ENCODE measurements at regions not wholly inside any gene's neighbourhood (a gene's known extent, or its start where the extent isn't known, plus 50 kb on each side); places are given as distances from the start of the nearest gene placed in this dataset.

DNA sequence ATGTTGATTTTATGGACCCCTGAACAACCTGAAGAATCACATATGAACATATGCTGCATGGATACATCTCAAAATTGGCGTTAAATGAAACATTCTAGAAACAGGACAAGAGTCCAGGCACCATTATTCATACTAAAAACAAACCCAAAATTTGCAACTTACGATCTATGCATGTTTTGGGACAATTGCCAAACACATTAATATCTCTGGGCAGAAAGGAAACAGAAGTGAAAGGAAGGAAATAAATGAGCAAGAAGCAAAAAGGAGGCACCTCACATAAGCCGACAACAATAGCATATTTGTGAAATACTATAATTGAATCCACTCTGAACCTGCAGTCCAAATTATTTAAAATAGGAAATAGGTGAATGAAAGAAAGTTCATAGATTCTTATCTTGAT lies 1505.3 kb downstream of the AACS start:
- DNase-seq (ENCODE audit: low read depth in 2 of 2) = no peak

GRCh38 chr12:126572170-126572569 lies 1506.9 kb downstream of the AACS start:
- DNase-seq (ENCODE audit: low read depth in 2 of 2) = no peak

GRCh38 chr12:126581655-126582054 lies 1516.4 kb downstream of the AACS start:
- DNase-seq (ENCODE audit: low read depth in 2 of 2) = no peak

DNA sequence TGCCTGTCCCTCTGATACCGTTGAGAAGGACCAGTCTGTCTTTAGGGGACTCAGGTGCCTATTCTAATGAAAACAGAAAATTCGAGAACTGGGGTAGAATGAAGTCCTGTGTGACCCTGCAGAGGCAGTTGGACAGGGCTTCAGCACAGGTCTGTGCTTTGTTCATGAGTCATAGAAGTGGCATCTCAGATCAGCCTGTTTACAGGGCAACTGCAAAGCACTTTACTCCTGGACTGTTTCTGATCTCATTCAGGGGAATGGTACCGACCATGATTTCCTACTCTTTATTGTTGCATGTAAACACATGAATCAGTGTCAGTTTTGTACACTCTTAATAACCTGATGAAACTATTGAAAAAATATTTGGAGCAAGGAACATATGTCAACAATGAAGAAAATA lies 1517.0 kb downstream of the AACS start:
- no peak for DNase-seq (ENCODE audit: low read depth in 2 of 2)

DNA sequence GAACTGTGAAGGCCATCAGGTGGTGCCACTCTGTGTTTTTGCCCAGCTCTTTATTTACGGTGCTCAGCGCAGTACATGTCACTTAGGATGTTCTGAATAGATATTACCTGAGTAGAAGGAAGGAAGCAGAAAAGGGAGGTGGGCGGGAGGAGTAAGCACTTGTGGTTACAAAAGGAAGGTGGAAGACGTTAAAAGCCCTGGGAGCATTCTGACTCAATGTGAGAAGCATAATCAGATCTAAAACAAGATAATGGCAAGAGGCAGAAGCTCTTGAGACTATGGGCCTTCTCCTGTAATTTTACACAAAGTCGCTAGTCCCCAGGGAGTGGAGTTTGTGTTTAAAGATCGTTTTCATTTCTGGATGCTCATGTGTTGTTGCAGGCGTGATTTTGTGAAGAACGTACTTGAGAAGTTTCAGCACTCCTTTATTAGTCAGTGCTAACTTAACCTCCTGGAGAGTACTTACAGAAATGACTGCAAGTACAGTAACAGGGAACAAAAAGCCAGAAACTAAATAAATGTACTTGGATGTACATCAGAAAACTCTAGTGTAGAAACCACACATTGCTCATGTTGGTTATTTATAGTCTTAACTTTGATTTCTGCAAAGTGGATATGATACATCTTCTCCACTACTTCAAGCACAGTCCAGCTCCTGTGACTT lies 1523.5 kb downstream of the AACS start:
- peak in 1 of 2 donors; percentile 6 for DNase-seq (ENCODE audit: low read depth in 2 of 2)

DNA sequence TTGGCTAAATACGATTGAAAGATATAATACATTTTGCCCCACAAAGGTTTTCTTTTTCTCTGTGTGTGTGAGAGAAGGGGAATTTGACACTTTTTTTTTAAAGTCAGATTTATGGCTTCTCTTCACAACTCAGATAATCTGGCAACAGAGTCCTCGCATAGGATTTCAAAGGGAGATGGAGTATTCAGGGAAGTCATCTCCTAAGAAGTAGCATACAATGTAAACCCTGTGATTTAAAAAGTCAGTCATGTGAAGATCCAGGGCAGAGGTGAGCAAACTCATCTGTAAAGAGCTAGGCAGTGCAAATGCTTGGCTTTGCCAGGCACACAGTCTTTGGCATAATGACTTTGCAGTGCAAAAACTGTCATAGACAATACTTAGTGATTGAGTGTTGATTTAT lies 1526.3 kb downstream of the AACS start:
- no peak for DNase-seq (ENCODE audit: low read depth in 2 of 2)

- no peak for DNase-seq (ENCODE audit: low read depth in 2 of 2)
Observed at GRCh38 chr12:126601184-126602170, 1536.2 kb downstream of the AACS start.

DNA sequence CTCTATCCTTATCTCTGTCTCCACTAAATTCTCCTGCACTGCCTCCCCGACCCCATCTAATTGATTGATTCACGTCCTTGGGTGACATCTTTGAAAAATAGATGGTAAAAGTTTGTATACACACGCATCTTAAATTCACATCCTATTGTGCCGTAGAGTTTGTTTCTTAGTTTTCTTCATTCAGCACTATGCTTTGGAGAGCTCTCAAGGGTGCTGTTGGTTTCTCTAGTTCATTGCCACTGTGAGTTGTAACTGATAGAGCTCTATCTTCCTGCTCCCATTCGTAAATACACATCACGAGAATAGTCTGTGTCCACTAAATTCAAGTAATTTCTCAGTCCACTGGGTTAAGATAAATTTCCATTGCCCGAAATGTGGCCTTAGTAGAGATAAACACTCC lies 1537.4 kb downstream of the AACS start:
- no peak for DNase-seq (ENCODE audit: low read depth in 2 of 2)

DNA sequence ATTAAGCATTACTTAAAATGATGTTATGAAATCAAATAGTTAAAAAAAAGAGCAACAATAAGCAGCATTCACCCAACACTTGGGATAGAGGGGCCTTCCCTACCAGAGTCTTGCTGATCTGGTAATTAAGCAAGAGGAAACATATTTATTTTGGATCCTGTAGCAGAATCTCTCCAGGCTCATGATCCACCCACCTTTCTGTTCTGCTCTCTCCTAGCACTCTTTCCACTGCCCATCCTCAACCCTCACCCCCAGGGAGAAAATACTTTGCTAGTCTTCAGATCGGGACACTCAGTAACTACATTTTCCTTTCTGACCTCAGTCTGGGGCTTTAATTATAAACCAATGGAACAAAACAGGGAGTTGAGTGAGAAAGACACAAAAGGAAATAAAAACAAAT lies 1541.9 kb downstream of the AACS start:
- DNase-seq (ENCODE audit: low read depth in 2 of 2) = no peak

- no peak for DNase-seq (ENCODE audit: low read depth in 2 of 2)
Observed at GRCh38 chr12:126607867-126608266, 1542.6 kb downstream of the AACS start.

GRCh38 chr12:126608607-126609175 lies 1543.5 kb downstream of the AACS start:
- DNase-seq (ENCODE audit: low read depth in 2 of 2) = no peak

GRCh38 chr12:126616441-126616840 lies 1551.2 kb downstream of the AACS start:
- DNase-seq (ENCODE audit: low read depth in 2 of 2) = no peak

DNA sequence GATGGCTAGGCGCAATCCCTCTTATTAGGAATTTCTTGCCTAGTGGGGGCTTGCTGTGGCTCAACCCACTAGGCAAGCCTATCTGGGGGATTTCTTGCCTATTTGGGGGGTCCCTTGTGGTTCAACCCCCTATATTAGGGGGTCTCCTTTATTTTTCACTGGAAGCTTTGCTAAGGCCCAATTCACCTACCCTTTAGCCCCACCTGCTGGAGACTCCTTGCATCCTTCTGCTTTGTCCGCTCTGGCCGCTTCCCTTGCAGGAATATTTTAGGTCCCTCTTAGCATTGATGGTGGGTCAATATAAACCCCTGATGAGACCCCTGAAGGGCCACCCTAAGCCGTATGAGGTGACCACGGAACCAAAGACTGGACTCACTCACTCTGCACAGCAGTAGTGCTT lies 1552.1 kb downstream of the AACS start:
- no peak for DNase-seq (ENCODE audit: low read depth in 2 of 2)

DNA sequence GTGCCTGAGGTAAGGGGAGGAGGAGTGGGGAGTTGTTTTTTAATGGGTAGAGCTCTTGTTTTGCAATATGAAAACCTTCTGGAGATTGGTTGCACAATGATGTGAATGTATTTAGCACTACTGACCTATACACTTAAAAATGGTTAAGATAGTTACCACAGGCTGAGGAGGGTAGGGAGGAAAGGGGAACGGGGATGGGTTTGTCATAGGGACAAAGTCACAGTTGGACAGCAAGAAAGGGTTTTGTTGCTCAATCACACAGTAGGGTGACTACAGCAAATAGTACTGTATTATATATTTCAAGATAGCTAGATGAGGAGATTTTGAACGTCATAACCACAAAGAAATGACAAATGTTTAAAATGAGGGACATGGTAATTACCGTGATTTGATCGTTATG lies 1562.4 kb downstream of the AACS start:
- no peak for DNase-seq (ENCODE audit: low read depth in 2 of 2)

DNA sequence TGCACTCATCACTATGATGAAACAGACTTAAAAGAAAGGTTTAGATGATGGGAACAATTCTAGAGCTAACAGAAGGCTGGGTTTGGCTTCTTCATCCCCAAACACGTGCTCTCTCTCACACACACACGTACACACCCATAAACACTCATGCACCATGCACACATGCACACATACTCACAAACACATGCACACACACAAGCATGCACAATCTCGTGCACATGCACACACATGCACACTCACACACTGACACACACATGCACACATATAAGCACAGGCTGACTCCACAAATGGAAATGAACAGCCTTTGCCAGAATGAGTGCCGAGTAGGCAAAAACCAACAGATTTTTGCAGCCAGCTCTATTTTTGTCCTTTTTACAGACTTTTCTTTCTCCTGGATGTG lies 1571.6 kb downstream of the AACS start:
- DNase-seq (ENCODE audit: low read depth in 2 of 2) = no peak

DNA sequence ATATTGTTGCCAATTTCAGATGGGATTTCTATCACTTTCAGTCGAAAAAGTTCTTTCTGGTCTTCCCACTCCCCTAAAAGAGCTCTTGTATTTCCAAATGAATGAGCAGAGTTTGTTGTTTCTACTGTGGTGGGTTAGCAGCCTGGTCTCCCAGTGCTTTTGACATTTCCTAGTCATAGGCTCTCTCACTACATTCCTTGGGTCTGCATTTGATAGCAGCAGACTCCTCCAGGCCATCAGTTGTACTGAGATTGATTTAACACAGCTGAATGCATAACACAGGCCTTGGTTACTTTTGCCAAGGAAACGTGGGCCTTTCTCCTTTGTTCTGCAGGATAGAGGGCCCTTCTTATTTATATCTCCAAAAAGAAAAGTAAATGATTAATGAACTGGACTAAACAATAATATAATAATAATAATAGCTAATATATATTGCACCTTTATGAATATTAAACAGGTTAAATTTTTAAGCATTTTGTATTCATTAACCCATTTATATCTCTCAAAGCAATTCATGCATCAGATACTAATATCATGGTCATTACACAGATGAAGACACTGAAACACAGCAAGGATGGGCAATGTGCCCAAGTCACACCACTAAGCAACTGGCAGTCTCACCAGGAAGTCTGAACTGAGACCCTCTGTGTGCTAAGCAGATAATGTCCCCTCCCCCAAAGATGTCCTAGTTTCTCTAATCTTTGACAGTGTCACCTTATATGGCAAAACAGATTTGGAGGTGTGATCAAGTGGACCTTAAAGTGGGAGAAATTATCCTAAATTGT lies 1579.2 kb downstream of the AACS start:
- DNase-seq (ENCODE audit: low read depth in 2 of 2) = no peak

DNA sequence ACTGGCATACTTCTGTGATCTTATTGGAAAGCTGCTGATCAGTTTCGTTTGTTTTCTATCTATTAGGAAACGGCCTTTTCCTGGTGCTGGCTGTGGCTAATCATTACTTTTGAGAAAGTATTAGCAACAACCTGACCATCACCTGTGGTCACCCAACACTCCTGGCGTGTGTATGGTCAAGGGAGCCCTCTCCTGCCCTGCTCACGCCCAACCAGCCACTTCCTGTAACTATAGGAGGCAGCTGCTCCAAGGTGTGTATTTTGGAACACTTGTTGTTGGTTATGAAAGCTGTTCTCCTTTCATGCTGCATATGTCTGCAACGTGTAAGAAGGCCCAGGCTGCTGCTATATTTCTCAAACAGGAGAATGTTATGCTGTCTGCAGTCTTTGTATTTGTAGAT lies 1582.8 kb downstream of the AACS start:
- DNase-seq (ENCODE audit: low read depth in 2 of 2) = no peak

GRCh38 chr12:126651133-126651532 lies 1585.9 kb downstream of the AACS start:
- no peak for DNase-seq (ENCODE audit: low read depth in 2 of 2)

DNA sequence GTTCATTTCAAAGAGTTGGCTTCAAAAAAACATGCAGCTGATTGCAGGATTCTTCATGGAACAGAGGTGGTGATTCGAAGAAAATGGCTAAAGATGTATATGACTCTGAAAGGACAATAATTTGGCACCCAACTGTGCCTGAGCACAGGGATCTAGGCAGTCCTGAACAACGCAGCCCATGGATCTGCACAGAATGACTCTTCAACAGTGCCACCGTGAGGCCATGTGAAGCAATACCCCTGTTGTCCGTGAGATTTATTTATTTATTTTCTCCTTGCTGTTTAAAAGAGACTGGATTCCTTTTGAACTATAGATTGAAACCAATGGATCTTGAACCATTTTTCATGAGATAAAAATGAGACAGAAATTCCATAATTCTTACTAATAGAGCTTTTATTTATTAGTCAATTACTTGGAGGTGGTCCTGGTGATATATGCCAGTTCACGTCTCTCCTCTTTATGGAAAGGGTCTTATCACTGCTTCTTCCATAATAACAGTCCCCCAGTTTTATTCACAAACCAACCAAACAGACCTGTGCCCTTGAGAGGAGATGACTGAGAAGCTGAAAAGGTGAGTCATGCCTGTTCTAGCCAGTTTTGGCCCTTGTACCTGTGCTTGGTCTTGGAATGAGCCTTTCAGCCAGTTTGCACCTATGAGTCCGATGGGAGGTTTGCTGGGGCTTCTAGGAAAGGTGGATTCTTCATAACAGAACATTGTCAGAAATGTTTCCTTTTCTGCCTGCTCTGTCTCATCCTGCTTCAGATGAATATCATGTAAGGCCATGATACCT lies 1598.3 kb downstream of the AACS start:
- no peak for DNase-seq (ENCODE audit: low read depth in 2 of 2)

DNA sequence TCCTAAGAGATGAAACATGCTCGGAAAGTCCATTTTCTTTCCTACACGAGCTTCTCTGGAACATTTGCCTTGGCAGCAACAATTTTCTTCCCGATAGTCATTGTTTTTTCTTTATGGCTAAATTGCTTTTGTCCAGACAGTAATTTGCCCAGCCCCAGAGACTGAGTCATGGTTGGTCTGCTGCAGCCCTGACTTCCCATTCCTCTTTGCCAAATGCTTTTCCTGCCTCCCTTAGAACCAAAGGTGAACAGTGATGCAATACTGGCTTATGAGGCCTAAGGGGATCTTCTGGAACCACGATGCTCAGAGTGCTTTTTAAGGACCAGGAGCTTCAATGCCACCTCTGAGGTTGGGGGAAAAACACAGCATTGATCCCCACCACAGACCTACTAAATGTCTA lies 1599.6 kb upstream of the TMEM132C start:
- DNase-seq (ENCODE audit: low read depth in 2 of 2) = no peak

- no peak for DNase-seq (ENCODE audit: low read depth in 2 of 2)
Observed at GRCh38 chr12:126668538-126668937, 1598.4 kb upstream of the TMEM132C start.

Measured in stimulated activated CD8-positive, alpha-beta memory T cell treated with anti-CD3 and anti-CD28 coated beads, Interleukin-2, amount 100 ng/mL, for 48 hours (primary cell).